GM12864 (cell line): ENCODE measurements at regions not wholly inside any gene's neighbourhood (a gene's known extent, or its start where the extent isn't known, plus 50 kb on each side); places are given as distances from the start of the nearest gene placed in this dataset.

Source experiments
- DNase-seq: peaks from one replicate; pipeline ENCODE4 v3.0.0-alpha.2; 2011; ENCODE audit warnings: low read depth
- H3K4me3 ChIP-seq: 2 replicates; pipeline ENCODE4 v1.5.1; 2011; ENCODE audit warnings: mild to moderate bottlenecking, low read depth, low read length, control low read depth
- CTCF ChIP-seq: IDR thresholded peaks from 2 replicates; pipeline ENCODE4 v1.5.1; 2011; ENCODE audit warnings: low read depth, mild to moderate bottlenecking, moderate library complexity, low read length, control low read depth, inconsistent platforms; ENCODE audit errors: missing control alignments

- TF ChIP-seq CTCF, result no peak
- DNase-seq, result no peak
- H3K4me3 ChIP-seq, result no peak overlapping the region
Measured at GRCh38 chr2:226526716-226527115, 272.9 kb downstream of the IRS1 start.

- no peak for TF ChIP-seq CTCF
- DNase-seq, result no peak
- H3K4me3 ChIP-seq, result no peak overlapping the region
Measured at GRCh38 chr2:226524381-226524843, 275.2 kb downstream of the IRS1 start.

- no peak for TF ChIP-seq CTCF
- H3K4me3 ChIP-seq, result no peak overlapping the region
Measured at GRCh38 chr2:226520723-226521122, 278.9 kb downstream of the IRS1 start.

GRCh38 chr2:226515344-226516055, 284.1 kb downstream of the IRS1 start:
- DNase-seq, result no peak

More at GRCh38 chr2:226520723-226521122, 278.9 kb downstream of the IRS1 start:
- no peak for DNase-seq

GRCh38 chr2:226514895-226515294, 284.7 kb downstream of the IRS1 start:
- no peak overlapping the region for H3K4me3 ChIP-seq
- no peak for TF ChIP-seq CTCF
- DNase-seq, result no peak

More at GRCh38 chr2:226515344-226516055, 284.1 kb downstream of the IRS1 start:
- no peak overlapping the region for H3K4me3 ChIP-seq
- no peak for TF ChIP-seq CTCF

GRCh38 chr2:226511311-226511710, 288.3 kb downstream of the IRS1 start:
- H3K4me3 ChIP-seq, result no peak overlapping the region
- no peak for DNase-seq
- no peak for TF ChIP-seq CTCF

- no peak overlapping the region for H3K4me3 ChIP-seq
- TF ChIP-seq CTCF, result no peak
- no peak for DNase-seq
Measured at GRCh38 chr2:226508683-226509082, 290.9 kb downstream of the IRS1 start.
